ENCODE measurements at regions not wholly inside any gene's neighbourhood (a gene's known extent, or its start where the extent isn't known, plus 50 kb on each side); places are given as distances from the start of the nearest gene placed in this dataset.

GRCh38 chr14:97618917-97619690 is 821.9 kb downstream of the VRK1 start:
- DNase-seq = no peak

- peak; percentile 24 for DNase-seq
Observed at GRCh38 chr14:97620066-97620465, 822.9 kb downstream of the VRK1 start.

- DNase-seq = no peak
Observed at GRCh38 chr14:97624985-97625384, 827.8 kb downstream of the VRK1 start.

GRCh38 chr14:97625477-97625876 is 828.3 kb downstream of the VRK1 start:
- DNase-seq = no peak

GRCh38 chr14:97626088-97626487 is 828.9 kb downstream of the VRK1 start:
- DNase-seq = no peak

- no peak for DNase-seq
Observed at GRCh38 chr14:97630249-97630648, 833.1 kb downstream of the VRK1 start.

GRCh38 chr14:97633131-97633738 is 836.1 kb downstream of the VRK1 start:
- DNase-seq = no peak

- DNase-seq = peak; percentile 46
Observed at GRCh38 chr14:97634751-97635150, 837.6 kb downstream of the VRK1 start.

GRCh38 chr14:97638864-97639263 is 841.7 kb downstream of the VRK1 start:
- DNase-seq = no peak

- no peak for DNase-seq
Observed at GRCh38 chr14:97640031-97640430, 842.8 kb downstream of the VRK1 start.

- no peak for DNase-seq
Observed at GRCh38 chr14:97641827-97642226, 844.6 kb downstream of the VRK1 start.

GRCh38 chr14:97642631-97643030 is 845.4 kb downstream of the VRK1 start:
- DNase-seq = no peak

- no peak for DNase-seq
Observed at GRCh38 chr14:97644365-97644764, 847.2 kb downstream of the VRK1 start.

GRCh38 chr14:97649752-97650151 is 852.6 kb downstream of the VRK1 start:
- DNase-seq = no peak

GRCh38 chr14:97655169-97655948 is 858.2 kb downstream of the VRK1 start:
- DNase-seq = no peak

GRCh38 chr14:97657609-97658008 is 860.4 kb downstream of the VRK1 start:
- DNase-seq = no peak

- DNase-seq = no peak
Observed at GRCh38 chr14:97687944-97688630, 890.9 kb downstream of the VRK1 start.

- DNase-seq = no peak
Observed at GRCh38 chr14:97688631-97689336, 891.6 kb downstream of the VRK1 start.

GRCh38 chr14:97692084-97692483 is 894.9 kb downstream of the VRK1 start:
- DNase-seq = no peak

- no peak for DNase-seq
Observed at GRCh38 chr14:97695456-97695981, 898.3 kb downstream of the VRK1 start.

- DNase-seq = peak; percentile 59
Observed at GRCh38 chr14:97697772-97698171, 900.6 kb downstream of the VRK1 start.

GRCh38 chr14:97699026-97699425 is 901.8 kb downstream of the VRK1 start:
- DNase-seq = no peak

Measured in CD4-positive, alpha-beta T cell treated with Interleukin-10 for 1 hour (primary cell).